ENCODE measurements at regions not wholly inside any gene's neighbourhood (a gene's known extent, or its start where the extent isn't known, plus 50 kb on each side); places are given as distances from the start of the nearest gene placed in this dataset.

DNA sequence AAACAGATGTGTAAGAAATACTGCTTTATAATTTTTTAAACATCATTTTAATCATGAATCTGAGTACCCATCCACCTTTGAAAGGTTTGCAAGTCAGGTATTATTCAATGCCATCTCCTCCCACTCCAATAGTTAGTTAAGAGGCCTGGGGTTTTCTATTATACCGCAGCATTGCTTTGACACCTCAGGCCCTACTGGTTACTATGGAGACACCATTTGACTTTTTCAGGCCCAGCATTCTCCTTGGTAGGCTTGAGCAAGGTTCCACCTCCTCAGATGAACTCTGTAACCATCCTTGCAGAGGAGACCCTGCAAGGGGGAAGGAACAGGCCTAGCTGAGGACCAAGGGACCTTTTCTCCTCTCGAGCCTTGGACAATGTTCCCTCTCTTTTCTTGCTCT lies 326.9 kb upstream of the NPSR1 start:
- Histone ChIP-seq H3K9ac (ENCODE audit: low read length) (no peak overlapping the region), H3K36me3 (replicated peaks; ENCODE audit: low read depth, low read length) (no peaks in the 10 kb centered on the region), H3K27ac (ENCODE audit: low read length) (no peak overlapping the region), H3K4me1 (ENCODE audit: low read length) (no peaks in the 10 kb centered on the region), H3K9me3 (ENCODE audit: insufficient read depth, low read length) (no peaks in the 10 kb centered on the region), H2AFZ (ENCODE audit: low read depth, low read length) (no peak overlapping the region), H3K79me2 (ENCODE audit: low read length) (no peaks in the 10 kb centered on the region), H3K27me3 (ENCODE audit: low read depth, low read length) (no peaks in the 10 kb centered on the region), H3K4me3 (ENCODE audit: low read length) (no peak overlapping the region), H3K4me2 (ENCODE audit: low read length) (no peak overlapping the region), H4K20me1 (ENCODE audit: insufficient read depth, low read length) (no peaks in the 10 kb centered on the region)
- TF ChIP-seq EZH2phosphoT487 (IDR thresholded peaks at IDR 0.05; ENCODE audit: low read depth) = no peak
- TF ChIP-seq, protein P1, sequence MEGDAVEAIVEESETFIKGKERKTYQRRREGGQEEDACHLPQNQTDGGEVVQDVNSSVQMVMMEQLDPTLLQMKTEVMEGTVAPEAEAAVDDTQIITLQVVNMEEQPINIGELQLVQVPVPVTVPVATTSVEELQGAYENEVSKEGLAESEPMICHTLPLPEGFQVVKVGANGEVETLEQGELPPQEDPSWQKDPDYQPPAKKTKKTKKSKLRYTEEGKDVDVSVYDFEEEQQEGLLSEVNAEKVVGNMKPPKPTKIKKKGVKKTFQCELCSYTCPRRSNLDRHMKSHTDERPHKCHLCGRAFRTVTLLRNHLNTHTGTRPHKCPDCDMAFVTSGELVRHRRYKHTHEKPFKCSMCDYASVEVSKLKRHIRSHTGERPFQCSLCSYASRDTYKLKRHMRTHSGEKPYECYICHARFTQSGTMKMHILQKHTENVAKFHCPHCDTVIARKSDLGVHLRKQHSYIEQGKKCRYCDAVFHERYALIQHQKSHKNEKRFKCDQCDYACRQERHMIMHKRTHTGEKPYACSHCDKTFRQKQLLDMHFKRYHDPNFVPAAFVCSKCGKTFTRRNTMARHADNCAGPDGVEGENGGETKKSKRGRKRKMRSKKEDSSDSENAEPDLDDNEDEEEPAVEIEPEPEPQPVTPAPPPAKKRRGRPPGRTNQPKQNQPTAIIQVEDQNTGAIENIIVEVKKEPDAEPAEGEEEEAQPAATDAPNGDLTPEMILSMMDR (IDR thresholded peaks at IDR 0.05; ENCODE audit: low read depth, low read length) = no peak

DNA sequence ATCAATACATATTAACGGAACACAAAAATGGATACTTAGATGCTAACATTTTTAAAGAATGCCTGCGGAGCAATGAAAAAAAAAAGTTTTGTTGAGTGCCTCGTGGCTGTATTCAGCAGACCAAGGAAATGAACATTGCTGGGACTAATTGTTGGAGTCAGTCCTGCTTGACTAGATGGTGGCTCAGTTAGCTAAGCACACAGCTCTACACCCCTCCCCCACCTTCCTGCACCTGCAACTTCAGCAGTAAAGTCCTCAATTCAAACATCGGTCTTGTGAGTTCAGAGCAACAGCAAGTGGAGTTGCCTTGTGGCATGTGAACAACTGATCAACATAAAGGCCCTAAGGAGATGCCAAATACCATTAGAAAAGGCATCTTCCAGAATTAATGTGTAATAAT lies 326.0 kb upstream of the NPSR1 start:
- Histone ChIP-seq H3K4me1 (ENCODE audit: low read length) (no peaks in the 10 kb centered on the region), H3K4me2 (ENCODE audit: low read length) (no peak overlapping the region)

DNA sequence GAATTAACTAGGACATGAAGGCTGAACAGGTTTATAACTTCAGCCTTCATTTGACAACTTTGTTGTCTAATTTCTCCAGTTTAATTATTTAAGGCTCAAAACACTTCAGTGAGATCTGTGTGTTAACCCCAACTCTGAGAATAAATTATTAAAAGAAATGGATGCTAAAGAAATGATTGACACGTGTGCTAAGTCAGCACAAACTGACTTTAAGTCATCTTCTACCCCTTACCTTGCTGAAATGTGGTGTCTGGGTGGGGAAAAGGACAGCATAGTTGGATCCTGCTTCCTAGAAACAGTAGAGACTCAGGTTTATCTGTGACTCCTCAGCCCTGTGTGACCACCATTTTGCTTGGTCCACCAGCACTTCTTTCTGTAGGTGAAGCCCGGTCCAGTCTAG lies 324.8 kb upstream of the NPSR1 start:
- no peak overlapping the region for H3K27ac ChIP-seq (ENCODE audit: low read length)
- no peaks in the 10 kb centered on the region for H3K27me3 ChIP-seq (ENCODE audit: low read depth, low read length)
- no peak overlapping the region for H3K4me2 ChIP-seq (ENCODE audit: low read length)
- H4K20me1 ChIP-seq (ENCODE audit: insufficient read depth, low read length) = no peaks in the 10 kb centered on the region
- H3K9me3 ChIP-seq (ENCODE audit: insufficient read depth, low read length) = no peaks in the 10 kb centered on the region
- no peaks in the 10 kb centered on the region for H3K36me3 ChIP-seq (replicated peaks; ENCODE audit: low read depth, low read length)
- H3K79me2 ChIP-seq (ENCODE audit: low read length) = no peaks in the 10 kb centered on the region
- H3K9ac ChIP-seq (ENCODE audit: low read length) = no peak overlapping the region
- no peaks in the 10 kb centered on the region for H3K4me1 ChIP-seq (ENCODE audit: low read length)
- H3K4me3 ChIP-seq (ENCODE audit: low read length) = no peak overlapping the region
- TF ChIP-seq, protein P1 (IDR thresholded peaks at IDR 0.05; ENCODE audit: low read depth, low read length) = no peak
- TF ChIP-seq EZH2phosphoT487 (IDR thresholded peaks at IDR 0.05; ENCODE audit: low read depth) = no peak
- H2AFZ ChIP-seq (ENCODE audit: low read depth, low read length) = no peak overlapping the region

More for the DNA sequence above, 326.0 kb upstream of the NPSR1 start:
- Histone ChIP-seq H3K4me3 (ENCODE audit: low read length) (no peak overlapping the region), H3K36me3 (replicated peaks; ENCODE audit: low read depth, low read length) (no peaks in the 10 kb centered on the region), H3K79me2 (ENCODE audit: low read length) (no peaks in the 10 kb centered on the region), H2AFZ (ENCODE audit: low read depth, low read length) (no peak overlapping the region), H3K9me3 (ENCODE audit: insufficient read depth, low read length) (no peaks in the 10 kb centered on the region), H3K27me3 (ENCODE audit: low read depth, low read length) (no peaks in the 10 kb centered on the region), H3K9ac (ENCODE audit: low read length) (no peak overlapping the region), H3K27ac (ENCODE audit: low read length) (no peak overlapping the region), H4K20me1 (ENCODE audit: insufficient read depth, low read length) (no peaks in the 10 kb centered on the region)
- TF ChIP-seq, protein P1 (IDR thresholded peaks at IDR 0.05; ENCODE audit: low read depth, low read length) = no peak
- TF ChIP-seq EZH2phosphoT487 (IDR thresholded peaks at IDR 0.05; ENCODE audit: low read depth) = no peak

DNA sequence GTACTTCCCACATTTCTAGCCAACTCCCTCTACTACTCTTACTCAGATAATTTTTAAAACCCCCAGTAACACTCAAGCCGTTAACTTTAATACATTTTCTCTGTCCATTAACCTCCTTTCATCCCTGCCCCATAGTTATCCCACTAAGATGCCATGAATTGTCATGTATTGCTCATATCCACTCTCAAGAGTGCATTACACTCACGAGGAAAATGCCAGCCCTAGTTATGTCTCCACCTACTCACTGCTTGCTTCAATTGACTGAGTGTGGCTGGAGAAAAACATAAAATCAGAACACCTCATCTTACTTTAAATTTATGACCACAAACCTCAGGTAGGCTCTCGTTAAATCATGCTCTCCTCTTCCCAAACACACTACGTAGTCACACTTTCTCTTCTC lies 324.1 kb upstream of the NPSR1 start:
- TF ChIP-seq, protein P1 (IDR thresholded peaks at IDR 0.05; ENCODE audit: low read depth, low read length) = no peak
- TF ChIP-seq EZH2phosphoT487 (IDR thresholded peaks at IDR 0.05; ENCODE audit: low read depth) = no peak
- H3K27me3 ChIP-seq (ENCODE audit: low read depth, low read length) = no peaks in the 10 kb centered on the region
- H3K4me1 ChIP-seq (ENCODE audit: low read length) = no peaks in the 10 kb centered on the region
- no peaks in the 10 kb centered on the region for H4K20me1 ChIP-seq (ENCODE audit: insufficient read depth, low read length)
- H3K9ac ChIP-seq (ENCODE audit: low read length) = no peak overlapping the region
- H3K79me2 ChIP-seq (ENCODE audit: low read length) = no peaks in the 10 kb centered on the region
- no peaks in the 10 kb centered on the region for H3K36me3 ChIP-seq (replicated peaks; ENCODE audit: low read depth, low read length)
- no peak overlapping the region for H3K27ac ChIP-seq (ENCODE audit: low read length)
- H3K4me3 ChIP-seq (ENCODE audit: low read length) = no peak overlapping the region
- no peak overlapping the region for H2AFZ ChIP-seq (ENCODE audit: low read depth, low read length)
- no peaks in the 10 kb centered on the region for H3K9me3 ChIP-seq (ENCODE audit: insufficient read depth, low read length)
- H3K4me2 ChIP-seq (ENCODE audit: low read length) = no peak overlapping the region
